ACHN (cell line): ENCODE measurements at regions not wholly inside any gene's neighbourhood (a gene's known extent, or its start where the extent isn't known, plus 50 kb on each side); places are given as distances from the start of the nearest gene placed in this dataset.
"Not testable (repeated sequence)": the region's sequence is repeated elsewhere in the genome, so short reads cannot be mapped to it uniquely, and the experiment has no call there.

ENCODE experiments used
- DNase-seq: peaks from one replicate; pipeline ENCODE4 v3.0.0-alpha.2; 2015
- in situ Hi-C: cut with HindIII; loops from 2 replicates; pipeline ENCODE4 v1.10.0; 2017; ENCODE audit warnings: low sequenced_read_pairs, low pct_ligation_motif_present, low pct_unique_long_range_greater_than_20kb

- DNase-seq, in situ Hi-C loops: not testable (repeated sequence)
These were observed 361.0 kb downstream of the TYW1 start for GRCh38 chr7:67357653-67358052.

GRCh38 chr7:67358316-67358715, 361.7 kb downstream of the TYW1 start:
- in situ Hi-C loops, DNase-seq: not testable (repeated sequence)

- DNase-seq, in situ Hi-C loops: not testable (repeated sequence)
These were observed 362.1 kb downstream of the TYW1 start for GRCh38 chr7:67358738-67359137.

- no peak for DNase-seq
- in situ Hi-C loops = no loop called here
These were observed 363.3 kb downstream of the TYW1 start for GRCh38 chr7:67359900-67360299.

GRCh38 chr7:67361150-67361549, 364.5 kb downstream of the TYW1 start:
- in situ Hi-C loops = no loop called here
- DNase-seq = no peak

- in situ Hi-C loops = no loop called here
- no peak for DNase-seq
These were observed 367.9 kb downstream of the TYW1 start for GRCh38 chr7:67364441-67365017.

- in situ Hi-C loops = no loop called here
- DNase-seq = peak; percentile 84
These were observed 375.0 kb downstream of the TYW1 start for GRCh38 chr7:67371429-67372305.

- in situ Hi-C loops, DNase-seq: not testable (repeated sequence)
These were observed 376.8 kb downstream of the TYW1 start for GRCh38 chr7:67373389-67373788.

GRCh38 chr7:67375427-67375826, 378.8 kb downstream of the TYW1 start:
- no peak for DNase-seq
- in situ Hi-C loops = no loop called here

GRCh38 chr7:67377939-67378862, 381.6 kb downstream of the TYW1 start:
- DNase-seq = peak; percentile 75
- in situ Hi-C loops = no loop called here

- no peak for DNase-seq
- in situ Hi-C loops = no loop called here
These were observed 383.7 kb downstream of the TYW1 start for GRCh38 chr7:67380326-67380725.

- in situ Hi-C loops = no loop called here
- no peak for DNase-seq
These were observed 384.2 kb downstream of the TYW1 start for GRCh38 chr7:67380858-67381257.

GRCh38 chr7:67387851-67388250, 391.2 kb downstream of the TYW1 start:
- in situ Hi-C loops = no loop called here
- DNase-seq = no peak

- no peak for DNase-seq
- in situ Hi-C loops = no loop called here
These were observed 394.5 kb downstream of the TYW1 start for GRCh38 chr7:67391168-67391567.

GRCh38 chr7:67392596-67393438, 396.2 kb downstream of the TYW1 start:
- in situ Hi-C loops = no loop called here
- no peak for DNase-seq

- in situ Hi-C loops = no loop called here
- DNase-seq = no peak
These were observed 397.3 kb downstream of the TYW1 start for GRCh38 chr7:67393903-67394302.

- in situ Hi-C loops = no loop called here
- DNase-seq = no peak
These were observed 402.3 kb downstream of the TYW1 start for GRCh38 chr7:67398916-67399315.

GRCh38 chr7:67401492-67401891, 404.9 kb downstream of the TYW1 start:
- no peak for DNase-seq
- in situ Hi-C loops = no loop called here
